HUES6 (cell line): ENCODE measurements at regions not wholly inside any gene's neighbourhood (a gene's known extent, or its start where the extent isn't known, plus 50 kb on each side); places are given as distances from the start of the nearest gene placed in this dataset.

ENCODE experiments used
- H3K27ac ChIP-seq: 2 replicates; pipeline ENCODE4 v1.7.0; 2013; ENCODE audit warnings: low read depth, mild to moderate bottlenecking, low read length, inconsistent platforms
- H3K27me3 ChIP-seq: 2 replicates; pipeline ENCODE4 v1.6.1; 2013; ENCODE audit warnings: low read length; ENCODE audit not compliant: control insufficient read depth, insufficient read depth
- H3K36me3 ChIP-seq: 2 replicates; pipeline ENCODE4 v1.6.1; 2013; ENCODE audit warnings: low read length; ENCODE audit not compliant: control insufficient read depth, insufficient read depth
- H3K4me1 ChIP-seq: 2 replicates; pipeline ENCODE4 v1.6.1; 2013; ENCODE audit warnings: low read length; ENCODE audit not compliant: control insufficient read depth, insufficient read depth
- H3K4me3 ChIP-seq: 2 replicates; pipeline ENCODE4 v1.5.1; 2013; ENCODE audit warnings: low read depth, low read length
- H3K9ac ChIP-seq: one replicate; pipeline ENCODE4 v1.6.1; 2013; ENCODE audit warnings: mild to moderate bottlenecking, low read length
- H3K9me3 ChIP-seq: 2 replicates; pipeline ENCODE4 v1.6.1; 2013; ENCODE audit warnings: low read depth, low read length; ENCODE audit not compliant: control insufficient read depth, insufficient read depth

GRCh38 chr13:105587786-105588185 is 947.7 kb downstream of the EFNB2 start:
- Histone ChIP-seq H3K36me3 (no peaks in the 10 kb centered on the region), H3K4me3 (no peak overlapping the region), H3K9me3 (peaks cover 3% of the 10 kb centered on the region; the same call in 1 of the 2 replicates), H3K27ac (no peak overlapping the region), H3K9ac (no peak overlapping the region), H3K27me3 (no peaks in the 10 kb centered on the region), H3K4me1 (0 out of 2 replicates have a peak, but pooled peaks cover 2% of the 10 kb centered on the region)

- H3K4me1 ChIP-seq, result no peaks in the 10 kb centered on the region
- no peak overlapping the region for H3K27ac ChIP-seq
- no peak overlapping the region for H3K9ac ChIP-seq
- no peak overlapping the region for H3K4me3 ChIP-seq
- H3K36me3 ChIP-seq, result no peaks in the 10 kb centered on the region
- peaks cover 9% of the 10 kb centered on the region; the same call in 1 of the 2 replicates for H3K9me3 ChIP-seq
- H3K27me3 ChIP-seq, result no peaks in the 10 kb centered on the region
Observed at GRCh38 chr13:105579821-105580710, 955.4 kb downstream of the EFNB2 start.

GRCh38 chr13:105573136-105573535 is 962.3 kb downstream of the EFNB2 start:
- peaks cover 12% of the 10 kb centered on the region; the same call in 1 of the 2 replicates for H3K9me3 ChIP-seq
- no peak overlapping the region for H3K9ac ChIP-seq
- no peak overlapping the region for H3K27ac ChIP-seq
- no peaks in the 10 kb centered on the region for H3K36me3 ChIP-seq
- H3K4me1 ChIP-seq, result no peaks in the 10 kb centered on the region
- no peaks in the 10 kb centered on the region for H3K27me3 ChIP-seq
- H3K4me3 ChIP-seq, result no peak overlapping the region

GRCh38 chr13:105572401-105572800 is 963.1 kb downstream of the EFNB2 start:
- Histone ChIP-seq H3K27ac (no peak overlapping the region), H3K27me3 (no peaks in the 10 kb centered on the region), H3K9me3 (peaks cover 12% of the 10 kb centered on the region; the same call in 1 of the 2 replicates), H3K4me1 (no peaks in the 10 kb centered on the region), H3K9ac (no peak overlapping the region), H3K36me3 (no peaks in the 10 kb centered on the region), H3K4me3 (no peak overlapping the region)

- no peak overlapping the region for H3K27ac ChIP-seq
- H3K9ac ChIP-seq, result no peak overlapping the region
- no peak overlapping the region for H3K4me3 ChIP-seq
- no peaks in the 10 kb centered on the region for H3K27me3 ChIP-seq
- no peaks in the 10 kb centered on the region for H3K36me3 ChIP-seq
- H3K9me3 ChIP-seq, result 0 out of 2 replicates have a peak, but pooled peaks cover under 1% of the 10 kb centered on the region
- no peaks in the 10 kb centered on the region for H3K4me1 ChIP-seq
Observed at GRCh38 chr13:105569816-105570215, 965.6 kb downstream of the EFNB2 start.

GRCh38 chr13:105567951-105568525 is 967.4 kb downstream of the EFNB2 start:
- Histone ChIP-seq H3K9me3 (no peaks in the 10 kb centered on the region), H3K4me1 (no peaks in the 10 kb centered on the region), H3K27me3 (no peaks in the 10 kb centered on the region), H3K4me3 (no peak overlapping the region), H3K36me3 (no peaks in the 10 kb centered on the region), H3K9ac (no peak overlapping the region), H3K27ac (no peak overlapping the region)

GRCh38 chr13:105565136-105565727 is 970.2 kb downstream of the EFNB2 start:
- Histone ChIP-seq H3K36me3 (no peaks in the 10 kb centered on the region), H3K9me3 (no peaks in the 10 kb centered on the region), H3K4me3 (no peak overlapping the region), H3K9ac (no peak overlapping the region), H3K27me3 (no peaks in the 10 kb centered on the region), H3K4me1 (no peaks in the 10 kb centered on the region), H3K27ac (no peak overlapping the region)

- H3K36me3 ChIP-seq, result no peaks in the 10 kb centered on the region
- H3K9me3 ChIP-seq, result no peaks in the 10 kb centered on the region
- H3K4me3 ChIP-seq, result no peak overlapping the region
- no peaks in the 10 kb centered on the region for H3K27me3 ChIP-seq
- no peak overlapping the region for H3K9ac ChIP-seq
- no peaks in the 10 kb centered on the region for H3K4me1 ChIP-seq
- H3K27ac ChIP-seq, result no peak overlapping the region
Observed at GRCh38 chr13:105552078-105552477, 983.4 kb downstream of the EFNB2 start.

- H3K27me3 ChIP-seq, result no peaks in the 10 kb centered on the region
- no peaks in the 10 kb centered on the region for H3K36me3 ChIP-seq
- no peak overlapping the region for H3K9ac ChIP-seq
- H3K9me3 ChIP-seq, result no peaks in the 10 kb centered on the region
- H3K4me1 ChIP-seq, result no peaks in the 10 kb centered on the region
- no peak overlapping the region for H3K27ac ChIP-seq
- H3K4me3 ChIP-seq, result no peak overlapping the region
Observed at GRCh38 chr13:105547851-105548250, 987.6 kb downstream of the EFNB2 start.

GRCh38 chr13:105545811-105546210 is 989.7 kb downstream of the EFNB2 start:
- Histone ChIP-seq H3K27ac (no peak overlapping the region), H3K9ac (no peak overlapping the region), H3K36me3 (no peaks in the 10 kb centered on the region), H3K4me3 (no peak overlapping the region), H3K9me3 (no peaks in the 10 kb centered on the region), H3K4me1 (no peaks in the 10 kb centered on the region), H3K27me3 (no peaks in the 10 kb centered on the region)

GRCh38 chr13:105543742-105544141 is 991.7 kb downstream of the EFNB2 start:
- Histone ChIP-seq H3K27me3 (no peaks in the 10 kb centered on the region), H3K9ac (no peak overlapping the region), H3K36me3 (no peaks in the 10 kb centered on the region), H3K4me1 (no peaks in the 10 kb centered on the region), H3K9me3 (no peaks in the 10 kb centered on the region), H3K4me3 (no peak overlapping the region), H3K27ac (no peak overlapping the region)
